SK-N-SH treated with all-trans-retinoic acid at 6 μM for 48 hours (cell line): ENCODE measurements at regions not wholly inside any gene's neighbourhood (a gene's known extent, or its start where the extent isn't known, plus 50 kb on each side); places are given as distances from the start of the nearest gene placed in this dataset.

Experiments used
- CREB5 ChIP-seq: fragments of 250-450 bp; sonication (Bioruptor Pico); IDR thresholded peaks from 2 replicates; pipeline ENCODE4 v1.5.1; 2020; ENCODE audit warnings: low read depth, mild to moderate bottlenecking, moderate library complexity
- CSRNP3 ChIP-seq: fragments of 250-450 bp; sonication (Bioruptor Pico); IDR thresholded peaks from 2 replicates; pipeline ENCODE4 v1.5.1; 2021; ENCODE audit warnings: mild to moderate bottlenecking, moderate library complexity
- PATZ1 ChIP-seq: fragments of 250-450 bp; sonication (Bioruptor Pico); IDR thresholded peaks from 2 replicates; pipeline ENCODE4 v1.8.0; 2020; ENCODE audit warnings: mild to moderate bottlenecking, moderate library complexity, borderline replicate concordance
- TOX ChIP-seq: fragments of 250-450 bp; sonication (Bioruptor Pico); IDR thresholded peaks from 2 replicates; pipeline ENCODE4 v1.8.0; 2021; ENCODE audit warnings: mild to moderate bottlenecking, moderate library complexity, borderline replicate concordance
- ZFP3 ChIP-seq: fragments of 250-450 bp; sonication (Bioruptor Pico); IDR thresholded peaks from 2 replicates; pipeline ENCODE4 v1.5.0; 2020; ENCODE audit warnings: mild to moderate bottlenecking, moderate library complexity
- ZFP30 ChIP-seq: fragments of 450-650 bp; formaldehyde crosslinking; IDR thresholded peaks from 2 replicates; pipeline ENCODE4 v1.5.0; 2022; ENCODE audit warnings: mild to moderate bottlenecking, moderate library complexity
- ZNF565 ChIP-seq: fragments of 450-650 bp; formaldehyde crosslinking; conservative IDR thresholded peaks from 2 replicates; pipeline ENCODE4 v1.5.0; 2020; ENCODE audit warnings: low read depth, mild to moderate bottlenecking, moderate library complexity

GRCh38 chr6:112613410-112613809 lies 266.3 kb downstream of the RFPL4B start:
- TF ChIP-seq CREB5 (CRISPR knock-in tag) (no peak), ZFP30 (CRISPR knock-in tag) (no peak), PATZ1 (CRISPR knock-in tag) (no peak), ZNF565 (no peak), ZFP3 (no peak), CSRNP3 (CRISPR knock-in tag) (no peak), TOX (CRISPR knock-in tag) (no peak)
